Esophagus muscularis mucosa (tissue), 4 donors: ENCODE measurements at regions not wholly inside any gene's neighbourhood (a gene's known extent, or its start where the extent isn't known, plus 50 kb on each side); places are given as distances from the start of the nearest gene placed in this dataset.

Experiments used
- DNase-seq: peaks from one replicate; pipeline ENCODE4 v3.0.0-alpha.2; 2017; ENCODE audit errors: extremely low spot score
- H3K27ac ChIP-seq, 4 donors: fragments of 200-600 bp; sonication (generic); replicated peaks in 1 of 4; 1 replicate in 3 of 4; 2 replicates in 1 of 4; pipeline ENCODE4 v1.5.1; 2016 to 2019; ENCODE audit warnings: mild to moderate bottlenecking in 1 of 4
- H3K27me3 ChIP-seq, 4 donors: fragments of 200-600 bp; sonication (generic); one replicate each; pipeline versions ENCODE4 v1.5.1 to v1.6.0; 2016 to 2019
- H3K36me3 ChIP-seq, 4 donors: fragments of 200-600 bp; sonication (generic); one replicate each; pipeline ENCODE4 v1.5.1; 2016 to 2019
- H3K4me1 ChIP-seq, 4 donors: fragments of 200-600 bp; sonication (generic); one replicate each; pipeline ENCODE4 v1.5.1; 2016 to 2019
- H3K4me3 ChIP-seq, 4 donors: fragments of 200-600 bp; sonication (generic); 1 replicate in 2 of 4; 2 replicates in 2 of 4; pipeline ENCODE4 v1.5.1; 2016 to 2019; ENCODE audit warnings: mild to moderate bottlenecking in 4 of 4, moderate library complexity in 1 of 4
- H3K9me3 ChIP-seq, 4 donors: fragments of 200-600 bp; sonication (generic); 1 replicate in 3 of 4; 2 replicates in 1 of 4; pipeline ENCODE4 v1.5.1; 2016 to 2019
- CTCF ChIP-seq, 3 experiments: fragments of 200-600 bp in 2 of 3; fragments of 450-650 bp in 1 of 3; sonication (generic) in 2 of 3; IDR thresholded peaks; one replicate each; pipeline ENCODE4 v1.5.1; 2017 to 2019; ENCODE audit warnings: antibody characterized with exemption in 3 of 3, mild to moderate bottlenecking in 2 of 3, moderate library complexity in 1 of 3
- EP300 ChIP-seq: sonication (generic); formaldehyde crosslinking; IDR thresholded peaks from one replicate; pipeline ENCODE4 v1.6.1; 2017; ENCODE audit warnings: antibody characterized with exemption
- POLR2A ChIP-seq: fragments of 450-650 bp; IDR thresholded peaks from one replicate; pipeline ENCODE4 v1.6.1; 2017; ENCODE audit warnings: antibody characterized with exemption, moderate library complexity, mild to moderate bottlenecking, low read depth
- POLR2AphosphoS5 ChIP-seq, 2 donors: sonication (generic); formaldehyde crosslinking; IDR thresholded peaks; one replicate each; pipeline ENCODE4 v1.6.1; 2017; ENCODE audit warnings: antibody characterized with exemption in 2 of 2
- WGBS: methylation state at CpG from one replicate; pipeline ENCODE4 v1.1.5; 2018; 5-methylcytosine and 5-hydroxymethylcytosine counted together
- intact Hi-C: fragments of 100-400 bp; cut with DNase I; formaldehyde crosslinking; loops from one replicate; pipeline ENCODE4 v1.15.1; 2023

GRCh38 chr18:6590326-6590725, 139.2 kb upstream of the ARHGAP28 start:
- Histone ChIP-seq H3K4me3 (no peak overlapping the region), H3K36me3 (no peaks in the 10 kb centered on the region), H3K4me1 (no peaks in the 10 kb centered on the region), H3K27ac (no peak overlapping the region), H3K27me3 (no peaks in the 10 kb centered on the region), H3K9me3 (no peaks in the 10 kb centered on the region)
- WGBS, result 78% methylated on average over 3 of the region's 3 CpGs
- TF ChIP-seq POLR2AphosphoS5 (IDR thresholded peaks at IDR 0.05) (no peak), POLR2A (no peak), CTCF (IDR thresholded peaks at IDR 0.05) (no peak), EP300 (no peak)
- no peak for DNase-seq
- intact Hi-C loops, result no loop called here

DNA sequence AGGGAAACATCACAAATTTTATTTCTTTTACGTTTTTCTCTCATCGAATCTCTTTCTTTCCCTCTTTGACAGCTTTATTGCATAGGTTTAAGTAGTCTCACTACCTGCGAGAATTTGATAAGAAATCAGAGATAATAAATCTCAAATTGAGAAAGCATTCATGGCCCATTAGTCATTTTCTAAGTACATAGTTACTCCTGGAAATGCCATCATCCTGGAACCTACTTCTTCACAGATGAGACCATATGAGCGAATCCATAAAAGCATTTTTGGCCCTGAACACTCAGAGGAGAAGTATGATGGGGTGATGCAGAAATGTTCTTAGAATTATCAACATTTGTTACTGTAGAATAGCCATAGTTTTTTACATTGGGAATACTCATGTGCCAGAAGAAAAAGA, 138.0 kb upstream of the ARHGAP28 start:
- Histone ChIP-seq H3K9me3 (no peaks in the 10 kb centered on the region), H3K36me3 (no peaks in the 10 kb centered on the region), H3K27me3 (no peaks in the 10 kb centered on the region), H3K4me1 (no peaks in the 10 kb centered on the region), H3K4me3 (no peak overlapping the region), H3K27ac (no peak overlapping the region)
- no peak for DNase-seq
- intact Hi-C loops, result no loop called here
- TF ChIP-seq POLR2AphosphoS5 (IDR thresholded peaks at IDR 0.05) (no peak), POLR2A (no peak), CTCF (IDR thresholded peaks at IDR 0.05) (no peak)
- 93% methylated on average over 4 of the region's 4 CpGs for WGBS

- Histone ChIP-seq H3K4me1 (no peaks in the 10 kb centered on the region), H3K27ac (no peak overlapping the region), H3K9me3 (no peaks in the 10 kb centered on the region), H3K36me3 (no peaks in the 10 kb centered on the region), H3K4me3 (no peak overlapping the region), H3K27me3 (no peaks in the 10 kb centered on the region)
- intact Hi-C loops, result no loop called here
- DNase-seq, result no peak
- WGBS, result 97% methylated on average over 2 of the region's 2 CpGs
- TF ChIP-seq EP300, result no peak
- no peak for TF ChIP-seq CTCF (IDR thresholded peaks at IDR 0.05)
- no peak for TF ChIP-seq POLR2A
- no peak for TF ChIP-seq POLR2AphosphoS5 (IDR thresholded peaks at IDR 0.05)
These were observed 137.0 kb upstream of the ARHGAP28 start for GRCh38 chr18:6592522-6592921.

- intact Hi-C loops, result no loop called here
- Histone ChIP-seq H3K4me1 (no peaks in the 10 kb centered on the region), H3K9me3 (no peaks in the 10 kb centered on the region), H3K4me3 (no peak overlapping the region), H3K36me3 (no peaks in the 10 kb centered on the region), H3K27ac (no peak overlapping the region), H3K27me3 (no peaks in the 10 kb centered on the region)
- WGBS, result 29% methylated on average over 3 of the region's 3 CpGs
- TF ChIP-seq EP300 (no peak), POLR2A (no peak), POLR2AphosphoS5 (IDR thresholded peaks at IDR 0.05) (no peak), CTCF (IDR thresholded peaks at IDR 0.05) (no peak)
- no peak for DNase-seq
These were observed 136.2 kb upstream of the ARHGAP28 start for GRCh38 chr18:6593142-6593885.

DNA sequence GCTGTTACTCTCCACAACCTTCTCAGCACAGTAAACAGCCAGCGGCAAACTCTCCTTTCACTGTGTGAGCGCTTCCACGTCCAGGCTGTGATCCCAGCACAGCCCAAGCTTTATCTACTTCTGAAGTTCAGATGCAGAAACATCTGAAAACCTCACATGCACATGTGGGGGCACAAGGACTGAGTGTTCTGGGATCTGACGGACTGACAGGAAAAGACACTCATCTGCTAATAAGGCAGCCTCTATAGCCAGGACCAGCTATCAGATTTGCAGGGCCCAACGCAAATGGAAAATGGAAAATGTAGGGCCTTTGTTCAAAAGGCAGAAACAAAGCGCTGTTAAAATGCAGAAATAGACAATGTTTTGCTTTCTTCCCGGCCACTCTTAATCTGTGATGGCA, 133.8 kb upstream of the ARHGAP28 start:
- WGBS, result 85% methylated on average over 7 of the region's 7 CpGs
- no peak overlapping the region for H3K4me3 ChIP-seq
- H3K4me1 ChIP-seq, result no peaks in the 10 kb centered on the region
- H3K27ac ChIP-seq, result no peak overlapping the region
- no peaks in the 10 kb centered on the region for H3K9me3 ChIP-seq
- TF ChIP-seq EP300, result no peak
- TF ChIP-seq CTCF (IDR thresholded peaks at IDR 0.05), result no peak
- TF ChIP-seq POLR2A, result no peak
- no peak for TF ChIP-seq POLR2AphosphoS5 (IDR thresholded peaks at IDR 0.05)
- intact Hi-C loops, result no loop called here
- no peaks in the 10 kb centered on the region for H3K27me3 ChIP-seq
- DNase-seq, result no peak
- H3K36me3 ChIP-seq, result no peaks in the 10 kb centered on the region
